ENCODE measurements at regions not wholly inside any gene's neighbourhood (a gene's known extent, or its start where the extent isn't known, plus 50 kb on each side); places are given as distances from the start of the nearest gene placed in this dataset.
"Not testable (repeated sequence)": the region's sequence is repeated elsewhere in the genome, so short reads cannot be mapped to it uniquely, and the experiment has no call there.

DNA sequence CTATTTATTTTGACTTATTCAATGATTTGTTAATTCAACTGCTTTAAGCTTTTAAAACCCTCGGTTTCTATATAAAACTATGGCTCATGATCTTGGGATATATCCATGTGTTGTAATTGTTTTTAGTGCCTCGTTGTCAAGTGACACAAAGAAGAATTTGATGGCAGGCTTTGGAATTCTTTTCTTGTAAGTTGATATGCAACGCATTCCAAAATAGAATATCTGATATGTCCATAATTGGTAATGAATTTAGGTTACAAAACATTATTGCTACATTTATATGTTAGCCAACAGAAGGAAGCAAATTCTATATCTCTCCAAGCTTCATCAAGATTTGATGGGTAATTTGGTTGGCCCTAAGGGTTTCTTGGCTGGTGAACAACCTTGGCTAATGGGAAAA is 220.4 kb upstream of the RIMS1 start:
- DNase-seq (ENCODE audit: extremely low spot score): no peak
- no peak for TF ChIP-seq ZNF384 (IDR thresholded peaks at IDR 0.05)
- TF ChIP-seq SUZ12 (IDR thresholded peaks at IDR 0.05): no peak
- no peak for TF ChIP-seq ELF4 (IDR thresholded peaks at IDR 0.05)
- no peak for TF ChIP-seq LEF1 (IDR thresholded peaks at IDR 0.05; ENCODE audit: borderline replicate concordance)
- no peak for TF ChIP-seq FOXK2 (IDR thresholded peaks at IDR 0.05)
- no peak for TF ChIP-seq ARNT (IDR thresholded peaks at IDR 0.05)
- TF ChIP-seq SP1 (IDR thresholded peaks at IDR 0.05): no peak
- ChIA-PET POLR2A (no interaction called here), CTCF (no interaction called here)

DNA sequence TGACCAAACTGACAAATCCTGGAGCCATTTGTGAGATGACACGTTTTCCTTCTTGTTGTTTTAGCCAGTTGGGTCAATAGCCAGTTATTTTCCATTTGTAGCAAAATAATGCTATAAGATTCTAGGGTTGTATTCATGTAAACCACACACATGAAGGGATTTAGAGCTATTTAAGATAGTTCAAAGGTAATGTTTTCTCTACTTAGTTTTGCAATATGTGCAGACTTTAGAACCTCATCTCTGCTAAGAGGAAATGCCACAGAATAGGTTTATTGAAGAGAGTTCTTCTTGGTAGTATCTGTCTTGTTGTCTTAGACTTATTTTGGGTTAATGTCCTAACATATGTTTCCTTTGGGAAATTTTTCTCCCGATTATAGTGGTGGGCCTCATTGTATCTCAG is 213.5 kb upstream of the RIMS1 start:
- CTCF ChIA-PET: no interaction called here
- POLR2A ChIA-PET: no interaction called here
- TF ChIP-seq SUZ12 (IDR thresholded peaks at IDR 0.05): no peak
- TF ChIP-seq LEF1 (IDR thresholded peaks at IDR 0.05; ENCODE audit: borderline replicate concordance): no peak
- DNase-seq (ENCODE audit: extremely low spot score): no peak

DNA sequence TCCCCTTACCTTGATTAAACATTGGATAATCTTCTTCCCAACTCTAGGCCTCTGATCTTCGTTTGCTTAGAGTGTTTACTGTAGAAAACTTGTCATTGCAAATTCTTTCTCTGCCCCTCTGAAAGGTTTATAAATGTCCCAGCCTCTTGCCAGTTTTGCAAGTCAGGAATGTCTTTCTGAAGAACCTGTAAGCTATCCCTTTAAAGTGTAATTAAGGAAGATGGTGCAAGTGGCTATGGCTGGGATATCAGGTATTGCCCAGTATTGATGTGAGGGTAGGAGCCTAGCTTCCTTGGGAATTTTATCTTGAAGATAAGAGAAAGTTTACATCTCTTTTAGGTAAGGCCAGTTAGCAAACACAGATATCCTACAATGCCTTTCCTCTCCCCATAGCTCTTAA is 211.0 kb upstream of the RIMS1 start:
- no peak for DNase-seq (ENCODE audit: extremely low spot score)
- TF ChIP-seq, protein P1, sequence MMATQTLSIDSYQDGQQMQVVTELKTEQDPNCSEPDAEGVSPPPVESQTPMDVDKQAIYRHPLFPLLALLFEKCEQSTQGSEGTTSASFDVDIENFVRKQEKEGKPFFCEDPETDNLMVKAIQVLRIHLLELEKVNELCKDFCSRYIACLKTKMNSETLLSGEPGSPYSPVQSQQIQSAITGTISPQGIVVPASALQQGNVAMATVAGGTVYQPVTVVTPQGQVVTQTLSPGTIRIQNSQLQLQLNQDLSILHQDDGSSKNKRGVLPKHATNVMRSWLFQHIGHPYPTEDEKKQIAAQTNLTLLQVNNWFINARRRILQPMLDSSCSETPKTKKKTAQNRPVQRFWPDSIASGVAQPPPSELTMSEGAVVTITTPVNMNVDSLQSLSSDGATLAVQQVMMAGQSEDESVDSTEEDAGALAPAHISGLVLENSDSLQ (IDR thresholded peaks at IDR 0.05): no peak
- TF ChIP-seq TARDBP (IDR thresholded peaks at IDR 0.05): no peak
- TF ChIP-seq SUZ12 (IDR thresholded peaks at IDR 0.05): no peak
- no peak for TF ChIP-seq LEF1 (IDR thresholded peaks at IDR 0.05; ENCODE audit: borderline replicate concordance)
- no peak for TF ChIP-seq ARNT (IDR thresholded peaks at IDR 0.05)
- TF ChIP-seq L3MBTL2 (conservative IDR thresholded peaks at IDR 0.05): no peak
- TF ChIP-seq ELF4 (IDR thresholded peaks at IDR 0.05): no peak
- TF ChIP-seq CTBP1 (IDR thresholded peaks at IDR 0.05; ENCODE audit: borderline replicate concordance): no peak
- TF ChIP-seq BHLHE40 (IDR thresholded peaks at IDR 0.05; ENCODE audit: borderline replicate concordance): no peak
- TF ChIP-seq FOXM1 (IDR thresholded peaks at IDR 0.05; ENCODE audit: borderline replicate concordance): no peak
- no peak for TF ChIP-seq SP1 (IDR thresholded peaks at IDR 0.05)
- TF ChIP-seq HDGF (IDR thresholded peaks at IDR 0.05; ENCODE audit: borderline replicate concordance): no peak
- no peak for TF ChIP-seq FOXA1 (IDR thresholded peaks at IDR 0.05)
- no peak for TF ChIP-seq NFRKB (IDR thresholded peaks at IDR 0.05)
- no peak for TF ChIP-seq FOXK2 (IDR thresholded peaks at IDR 0.05)
- no peak for TF ChIP-seq ZNF384 (IDR thresholded peaks at IDR 0.05)
- CTCF ChIA-PET: interaction anchor here (0.6 kb wide), 1 partner anchor 53 kb away, joined by 3 read pairs; no protein-coding TSS in a partner anchor
- POLR2A ChIA-PET: no interaction called here

DNA sequence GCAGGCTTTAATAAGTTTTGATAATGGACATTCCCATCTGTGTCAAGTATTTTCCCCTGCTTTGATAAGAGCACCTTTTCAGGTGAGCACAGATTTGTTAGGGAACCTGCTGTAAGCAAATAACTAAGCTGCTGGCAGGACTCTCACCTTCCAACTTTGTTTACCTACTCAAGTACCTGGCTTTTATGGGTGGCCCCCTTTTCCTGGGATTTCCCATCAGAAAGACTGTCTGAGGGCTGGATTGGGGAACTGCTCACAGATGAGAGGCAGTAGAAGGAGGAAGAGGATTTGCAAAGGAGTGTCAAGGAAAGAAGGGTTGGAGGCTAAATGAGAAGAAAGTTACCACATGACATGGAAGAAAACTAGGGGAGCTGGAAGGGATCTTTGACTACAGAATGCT is 210.1 kb upstream of the RIMS1 start:
- DNase-seq (ENCODE audit: extremely low spot score): no peak
- ChIA-PET POLR2A (no interaction called here), CTCF (no interaction called here)
- TF ChIP-seq FOXA1 (IDR thresholded peaks at IDR 0.05): no peak
- TF ChIP-seq SUZ12 (IDR thresholded peaks at IDR 0.05): no peak
- no peak for TF ChIP-seq TARDBP (IDR thresholded peaks at IDR 0.05)
- TF ChIP-seq ZNF384 (IDR thresholded peaks at IDR 0.05): no peak
- no peak for TF ChIP-seq SP1 (IDR thresholded peaks at IDR 0.05)

DNA sequence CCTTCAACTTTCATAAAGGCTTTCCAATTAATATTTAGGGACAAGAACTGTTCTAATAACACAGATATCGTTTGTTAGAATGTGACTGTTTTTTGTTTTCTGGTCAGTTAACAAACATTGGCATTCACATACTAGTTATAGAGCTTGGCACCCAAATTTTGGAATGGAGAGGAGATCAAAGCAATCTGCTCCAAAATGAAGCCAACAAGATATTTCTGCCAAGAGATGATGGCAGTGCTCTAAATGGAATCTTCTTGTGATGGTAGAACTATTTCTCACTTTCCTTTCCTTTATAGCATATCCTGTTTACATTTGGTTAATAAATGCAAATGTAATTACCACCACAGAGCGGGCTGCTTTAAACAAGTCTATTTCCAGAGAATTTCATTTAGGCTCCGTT is 208.3 kb upstream of the RIMS1 start:
- DNase-seq (ENCODE audit: extremely low spot score): no peak
- TF ChIP-seq ZNF384 (IDR thresholded peaks at IDR 0.05) (no peak), SP1 (IDR thresholded peaks at IDR 0.05) (no peak), NFRKB (IDR thresholded peaks at IDR 0.05) (no peak), LEF1 (IDR thresholded peaks at IDR 0.05; ENCODE audit: borderline replicate concordance) (no peak), TARDBP (IDR thresholded peaks at IDR 0.05) (no peak)
- TF ChIP-seq, protein P1 (IDR thresholded peaks at IDR 0.05): no peak
- ChIA-PET CTCF (no interaction called here), POLR2A (no interaction called here)

DNA sequence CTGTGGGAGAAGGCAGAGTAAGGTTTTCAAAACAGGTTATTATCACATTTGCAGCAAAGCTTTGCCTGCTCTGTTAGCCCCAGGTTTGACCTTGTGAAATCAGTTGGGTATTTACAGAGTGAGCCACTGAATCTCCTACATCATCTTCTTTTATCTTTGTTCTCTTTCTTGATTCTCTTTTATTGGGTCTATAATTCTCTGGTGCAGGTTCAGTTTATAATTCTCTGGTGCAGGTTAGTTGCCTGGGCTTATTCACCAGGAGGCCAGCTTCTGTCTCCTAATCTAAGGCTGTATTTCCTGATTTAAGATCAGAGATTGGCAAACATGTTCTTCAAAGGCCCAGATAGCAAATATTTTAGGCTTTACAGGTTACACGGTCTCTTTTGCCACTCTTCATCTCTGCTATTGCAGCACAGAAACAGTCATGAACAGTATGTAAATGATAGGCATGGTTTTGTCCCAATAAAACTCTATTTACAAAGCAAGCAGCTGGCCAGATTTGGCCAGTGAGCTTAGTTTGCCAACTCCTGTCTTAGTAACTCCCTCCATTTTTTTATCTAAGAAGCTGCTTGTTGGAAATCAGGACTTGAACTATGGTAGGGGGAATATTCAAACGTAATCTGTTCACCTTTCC is 205.0 kb upstream of the RIMS1 start:
- ChIA-PET CTCF (interaction anchor here (0.6 kb wide), 1 partner anchor 78 kb away, joined by 3 read pairs; no protein-coding TSS in a partner anchor), POLR2A (no interaction called here)
- TF ChIP-seq ELF4 (IDR thresholded peaks at IDR 0.05): no peak
- no peak for TF ChIP-seq L3MBTL2 (conservative IDR thresholded peaks at IDR 0.05)
- TF ChIP-seq ZNF384 (IDR thresholded peaks at IDR 0.05): no peak
- no peak for TF ChIP-seq ARNT (IDR thresholded peaks at IDR 0.05)
- no peak for TF ChIP-seq FOXA1 (IDR thresholded peaks at IDR 0.05)
- TF ChIP-seq, protein P1 (IDR thresholded peaks at IDR 0.05): no peak
- TF ChIP-seq SUZ12 (IDR thresholded peaks at IDR 0.05): no peak
- no peak for TF ChIP-seq NFRKB (IDR thresholded peaks at IDR 0.05)
- no peak for TF ChIP-seq FOXK2 (IDR thresholded peaks at IDR 0.05)
- no peak for TF ChIP-seq CTBP1 (IDR thresholded peaks at IDR 0.05; ENCODE audit: borderline replicate concordance)
- no peak for TF ChIP-seq LEF1 (IDR thresholded peaks at IDR 0.05; ENCODE audit: borderline replicate concordance)
- TF ChIP-seq BHLHE40 (IDR thresholded peaks at IDR 0.05; ENCODE audit: borderline replicate concordance): no peak
- no peak for TF ChIP-seq SP1 (IDR thresholded peaks at IDR 0.05)
- DNase-seq (ENCODE audit: extremely low spot score): no peak

DNA sequence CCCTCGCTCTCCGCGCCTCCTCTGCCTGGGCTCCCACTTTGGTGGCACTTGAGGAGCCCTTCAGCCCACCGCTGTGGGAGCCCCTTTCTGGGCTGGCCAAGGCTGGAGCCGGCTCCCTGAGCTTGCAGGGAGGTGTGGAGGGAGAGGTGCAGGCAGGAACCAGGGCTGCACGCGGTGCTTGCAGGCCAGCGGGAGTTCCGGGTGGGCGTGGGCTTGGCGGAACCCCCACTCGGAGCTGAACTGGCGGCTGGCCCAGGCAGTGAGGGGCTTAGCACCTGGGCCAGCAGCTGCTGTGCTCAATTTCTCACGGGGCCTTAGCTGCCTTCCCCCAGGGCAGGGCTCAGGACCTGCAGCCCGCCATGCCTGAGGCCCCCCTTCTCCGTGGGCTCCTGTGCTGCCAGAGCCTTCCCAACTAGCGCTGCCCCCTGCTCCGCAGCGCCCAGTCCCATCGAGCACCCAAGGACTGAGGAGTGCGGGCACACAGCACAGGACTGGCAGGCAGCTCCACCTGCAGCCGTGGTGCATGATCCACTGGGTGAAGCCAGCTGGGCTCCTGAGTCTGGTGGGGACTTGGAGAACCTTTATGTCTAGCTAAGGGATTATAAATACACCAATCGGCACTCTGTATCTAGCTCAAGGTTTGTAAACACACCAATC is 200.2 kb upstream of the RIMS1 start:
- DNase-seq (ENCODE audit: extremely low spot score); POLR2A ChIA-PET; CTCF ChIA-PET: not testable (repeated sequence)
